ENCODE measurements at regions not wholly inside any gene's neighbourhood (a gene's known extent, or its start where the extent isn't known, plus 50 kb on each side); places are given as distances from the start of the nearest gene placed in this dataset.

GRCh38 chr4:82017680-82018079 lies 356.1 kb downstream of the HNRNPD start:
- dilution Hi-C loops (cut with MboI; ENCODE audit: extremely low pct_ligation_motif_present, low sequenced_read_pairs), result no loop called here
- no peak overlapping the region for H3K4me3 ChIP-seq (ENCODE audit: control insufficient read depth in 2 of 3, extremely low read depth in 1 of 3, insufficient read depth in 2 of 3, low read depth in 1 of 3, low read length in 3 of 3)
- FAIRE-seq, result no peak
- H3K4me1 ChIP-seq (ENCODE audit: control insufficient read depth, extremely low read depth, insufficient read depth, low read length), result no peaks in the 10 kb centered on the region
- no peaks in the 10 kb centered on the region for H3K36me3 ChIP-seq (ENCODE audit: control insufficient read depth in 2 of 2, extremely low read depth in 1 of 2, insufficient read depth in 2 of 2, low read length in 2 of 2)
- no peak overlapping the region for H2AFZ ChIP-seq (ENCODE audit: control insufficient read depth, low read length)
- no peaks in the 10 kb centered on the region for H3K9me1 ChIP-seq (ENCODE audit: control insufficient read depth, extremely low read depth, insufficient read depth, low read length)
- no peak for TF ChIP-seq EZH2 (IDR thresholded peaks at IDR 0.05; ENCODE audit: low read length)
- no peak for TF ChIP-seq CTCF (optimal IDR thresholded peaks at IDR 0.05 in 1 of 3, IDR thresholded peaks at IDR 0.05 in 1 of 3, conservative IDR thresholded peaks at IDR 0.05 in 1 of 3; ENCODE audit: extremely low read depth in 1 of 3, insufficient read depth in 2 of 3, low read length in 3 of 3)
- H3K4me2 ChIP-seq (ENCODE audit: control insufficient read depth, extremely low read depth, insufficient read depth, low read depth, low read length), result no peak overlapping the region
- no peak overlapping the region for H3K27ac ChIP-seq (ENCODE audit: control insufficient read depth, insufficient read depth, low read length)
- no peaks in the 10 kb centered on the region for H3K27me3 ChIP-seq (ENCODE audit: control insufficient read depth, extremely low read depth, insufficient read depth, low read length)
- no peak overlapping the region for H3K9ac ChIP-seq (ENCODE audit: control insufficient read depth, extremely low read depth, insufficient read depth, low read length)
- H3K9me3 ChIP-seq (ENCODE audit: control insufficient read depth, low read depth, low read length), result no peaks in the 10 kb centered on the region
- H4K20me1 ChIP-seq (ENCODE audit: control insufficient read depth, extremely low read depth, insufficient read depth, low read length), result no peaks in the 10 kb centered on the region
- H3K79me2 ChIP-seq (ENCODE audit: control insufficient read depth, insufficient read depth, low read length), result no peaks in the 10 kb centered on the region
- no peak for DNase-seq (ENCODE audit: low read depth, low spot score)

- DNase-seq (ENCODE audit: low read depth, low spot score) (peak; percentile 4), FAIRE-seq (no peak)
- Histone ChIP-seq H3K27ac (ENCODE audit: control insufficient read depth, insufficient read depth, low read length) (no peak overlapping the region), H3K36me3 (ENCODE audit: control insufficient read depth in 2 of 2, extremely low read depth in 1 of 2, insufficient read depth in 2 of 2, low read length in 2 of 2) (no peaks in the 10 kb centered on the region), H3K27me3 (ENCODE audit: control insufficient read depth, extremely low read depth, insufficient read depth, low read length) (no peaks in the 10 kb centered on the region), H3K9me3 (ENCODE audit: control insufficient read depth, low read depth, low read length) (no peaks in the 10 kb centered on the region), H3K9ac (ENCODE audit: control insufficient read depth, extremely low read depth, insufficient read depth, low read length) (no peak overlapping the region), H3K4me3 (ENCODE audit: control insufficient read depth in 2 of 3, extremely low read depth in 1 of 3, insufficient read depth in 2 of 3, low read depth in 1 of 3, low read length in 3 of 3) (no peak overlapping the region), H3K4me2 (ENCODE audit: control insufficient read depth, extremely low read depth, insufficient read depth, low read depth, low read length) (no peak overlapping the region), H4K20me1 (ENCODE audit: control insufficient read depth, extremely low read depth, insufficient read depth, low read length) (no peaks in the 10 kb centered on the region), H3K79me2 (ENCODE audit: control insufficient read depth, insufficient read depth, low read length) (no peaks in the 10 kb centered on the region), H3K9me1 (ENCODE audit: control insufficient read depth, extremely low read depth, insufficient read depth, low read length) (no peaks in the 10 kb centered on the region), H3K4me1 (ENCODE audit: control insufficient read depth, extremely low read depth, insufficient read depth, low read length) (peaks cover 3% of the 10 kb centered on the region), H2AFZ (ENCODE audit: control insufficient read depth, low read length) (no peak overlapping the region)
- no peak for TF ChIP-seq CTCF (optimal IDR thresholded peaks at IDR 0.05 in 1 of 3, IDR thresholded peaks at IDR 0.05 in 1 of 3, conservative IDR thresholded peaks at IDR 0.05 in 1 of 3; ENCODE audit: extremely low read depth in 1 of 3, insufficient read depth in 2 of 3, low read length in 3 of 3)
- TF ChIP-seq EZH2 (IDR thresholded peaks at IDR 0.05; ENCODE audit: low read length), result no peak
- dilution Hi-C loops (cut with MboI; ENCODE audit: extremely low pct_ligation_motif_present, low sequenced_read_pairs), result no loop called here
Measured at GRCh38 chr4:82005158-82005557, 368.6 kb downstream of the HNRNPD start.

All from keratinocyte (primary cell).